CD4-positive, alpha-beta T cell treated with Interleukin-15 for 4 hours (primary cell): ENCODE measurements at regions not wholly inside any gene's neighbourhood (a gene's known extent, or its start where the extent isn't known, plus 50 kb on each side); places are given as distances from the start of the nearest gene placed in this dataset.
"Not testable (repeated sequence)": the region's sequence is repeated elsewhere in the genome, so short reads cannot be mapped to it uniquely, and the experiment has no call there.

Source experiments
- DNase-seq: peaks from one replicate; pipeline ENCODE4 v3.0.0-alpha.2; 2020; ENCODE audit warnings: low spot score

DNA sequence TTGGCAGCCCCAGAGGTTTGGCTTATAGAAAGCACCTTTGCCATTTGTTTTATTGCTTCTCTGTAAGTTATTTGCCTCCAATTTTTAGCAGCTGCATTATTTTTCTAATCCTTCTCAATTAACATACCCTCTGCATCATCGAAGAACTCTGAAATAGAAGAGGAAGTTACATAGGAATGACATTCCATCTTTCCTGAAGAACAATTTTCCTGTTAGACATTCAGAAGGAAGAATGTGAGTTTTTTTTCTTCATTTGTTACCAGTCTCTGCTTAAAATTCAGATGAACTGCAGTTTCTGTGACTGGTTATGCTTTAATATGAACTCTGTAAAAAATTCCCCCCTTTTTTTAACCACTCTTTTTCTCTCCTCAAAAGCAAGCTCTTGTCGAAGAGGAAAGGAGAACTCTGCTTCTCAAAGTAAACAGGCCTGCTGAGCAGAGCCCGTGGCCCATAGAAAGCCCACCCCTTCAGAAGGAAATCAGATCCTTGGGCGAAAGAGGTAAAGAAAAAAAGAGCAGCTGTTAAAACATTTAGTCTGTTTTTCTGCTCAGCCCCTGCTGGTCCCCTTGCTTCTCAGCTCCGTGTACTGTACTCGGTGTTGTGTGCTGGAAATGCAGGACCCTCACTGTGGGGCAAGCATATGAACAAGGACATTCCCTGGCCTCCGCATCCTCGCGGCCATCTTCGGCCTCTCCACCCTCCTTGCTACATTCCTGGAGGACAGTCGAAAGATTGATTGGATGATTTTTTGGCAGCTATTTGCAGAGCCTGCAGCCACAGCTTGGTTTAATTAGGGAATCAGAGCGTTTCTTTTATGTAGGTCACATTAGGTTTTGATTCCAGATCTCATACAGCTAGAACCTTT lies 164.4 kb upstream of the LRIG3 start:
- no peak for DNase-seq

DNA sequence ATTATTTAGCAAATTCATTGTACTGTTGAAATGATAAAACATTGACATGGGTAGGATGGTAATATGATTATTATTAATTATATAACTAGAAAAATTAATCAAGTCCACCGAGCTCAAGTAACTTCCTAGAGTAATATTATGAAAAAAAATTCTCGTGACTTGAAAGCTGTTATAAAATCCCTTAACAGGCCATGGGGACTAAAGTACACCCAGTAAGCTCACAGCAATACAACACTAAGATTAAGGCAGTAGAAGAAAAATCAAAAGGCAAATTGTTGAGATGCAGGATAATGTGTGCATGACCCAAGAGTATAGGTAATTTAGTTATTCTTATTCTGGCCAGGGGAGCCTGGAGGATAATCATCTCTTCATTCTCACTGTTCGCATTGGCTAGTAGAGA lies 162.6 kb upstream of the LRIG3 start:
- DNase-seq = no peak

GRCh38 chr12:59080101-59080500 lies 159.8 kb upstream of the LRIG3 start:
- DNase-seq = no peak

DNA sequence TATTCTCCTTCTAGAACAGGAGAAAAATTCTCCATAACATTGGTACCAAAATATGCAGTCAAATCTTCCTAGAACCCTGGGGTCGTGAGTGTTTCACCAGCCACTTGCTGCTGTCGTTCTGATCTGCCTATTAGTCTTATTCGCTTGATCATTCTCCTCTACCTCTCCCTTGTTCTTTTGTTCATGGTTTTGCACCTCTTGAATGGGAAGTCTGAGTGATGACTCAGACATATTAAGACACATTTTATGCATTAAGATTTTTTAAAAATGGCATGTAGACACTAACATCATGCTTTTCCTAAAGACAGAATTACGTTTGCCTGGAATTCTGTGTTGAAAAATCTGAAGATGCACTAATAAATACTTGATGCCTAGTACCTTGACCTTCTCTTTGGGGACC lies 159.2 kb upstream of the LRIG3 start:
- DNase-seq = no peak

- no peak for DNase-seq
Observed at GRCh38 chr12:59079002-59079401, 158.7 kb upstream of the LRIG3 start.

DNA sequence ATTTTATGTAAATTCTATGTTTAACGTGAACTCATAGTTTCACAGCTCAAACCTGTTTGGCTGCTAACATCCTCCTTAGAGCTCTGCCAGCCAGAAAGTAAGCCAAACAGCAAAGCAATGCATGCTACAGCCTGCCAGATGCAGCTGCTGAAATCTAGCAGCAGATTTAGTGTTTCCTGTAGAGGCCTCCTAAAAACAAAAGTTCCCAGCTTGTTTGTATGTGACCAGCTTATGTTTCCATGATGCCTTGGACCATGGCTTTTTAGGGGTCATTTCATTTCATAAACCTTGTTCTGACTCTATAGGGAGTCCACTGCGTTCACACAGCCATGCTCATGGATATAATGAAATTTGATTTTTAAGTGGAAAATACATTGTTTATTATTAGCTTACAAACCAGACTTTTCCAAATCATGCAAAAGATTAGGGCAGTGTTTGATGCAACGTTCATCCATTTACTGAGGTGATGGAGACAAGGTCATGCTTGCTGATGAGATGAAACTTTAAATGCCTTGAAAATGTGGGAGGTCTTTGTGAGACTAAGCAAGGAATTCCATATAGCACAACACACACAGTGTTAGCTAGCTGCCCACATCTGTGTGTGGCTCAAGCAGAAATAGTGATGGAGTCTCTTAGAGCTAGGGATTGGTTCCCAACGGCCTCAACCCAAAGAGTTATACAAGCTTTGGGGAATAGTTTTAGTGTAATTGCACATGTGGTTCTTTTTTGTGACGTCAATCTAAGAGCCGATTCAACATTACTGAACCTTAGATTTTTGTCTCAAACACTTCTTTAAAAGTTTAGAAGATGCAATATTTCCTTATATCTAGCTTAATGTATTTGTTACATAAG lies 157.5 kb upstream of the LRIG3 start:
- DNase-seq = no peak

- no peak for DNase-seq
Observed at GRCh38 chr12:59077153-59077552, 156.8 kb upstream of the LRIG3 start.

- DNase-seq = no peak
Observed at GRCh38 chr12:59076622-59077021, 156.3 kb upstream of the LRIG3 start.

GRCh38 chr12:59075968-59076490 lies 155.7 kb upstream of the LRIG3 start:
- DNase-seq = no peak

DNA sequence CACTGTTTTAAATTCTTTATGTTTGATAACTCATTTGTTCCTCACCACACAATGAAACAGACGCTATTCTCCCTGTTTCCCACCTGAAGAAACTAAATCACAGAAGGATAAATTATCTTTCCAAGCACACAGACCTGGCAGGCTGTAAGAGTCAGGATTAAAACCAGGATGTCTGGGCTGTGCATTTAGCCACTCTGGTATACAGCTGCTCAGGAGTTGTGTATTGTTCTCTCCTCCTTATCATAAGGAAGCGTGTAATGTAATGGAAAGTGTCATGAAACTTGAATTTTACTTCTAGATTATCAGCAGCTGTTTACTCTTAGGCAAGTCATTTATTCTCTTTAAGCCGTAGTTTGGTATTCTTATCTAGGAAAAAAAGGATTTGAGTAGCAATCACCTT lies 154.8 kb upstream of the LRIG3 start:
- DNase-seq = no peak

- no peak for DNase-seq
Observed at GRCh38 chr12:59070322-59070933, 150.1 kb upstream of the LRIG3 start.

DNA sequence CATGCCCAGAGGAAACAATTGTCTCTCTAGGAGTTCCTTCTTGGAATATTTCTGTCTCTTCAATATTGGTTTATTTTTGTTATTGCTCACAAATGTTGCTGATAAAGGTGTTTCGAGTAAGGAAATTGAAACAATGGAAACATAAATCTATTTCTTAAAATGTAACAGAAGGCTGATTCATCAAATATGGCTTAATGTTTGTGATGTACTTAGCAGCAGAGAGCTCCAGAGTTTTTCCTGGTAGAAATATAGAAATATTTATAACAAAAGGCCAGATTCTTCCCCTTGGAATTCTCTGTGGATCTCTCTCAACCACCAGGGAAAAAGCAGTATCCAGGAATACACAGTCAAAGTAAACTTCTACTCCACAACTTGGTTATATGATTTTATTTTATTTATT lies 149.2 kb upstream of the LRIG3 start:
- DNase-seq = no peak

- DNase-seq = no peak
Observed at GRCh38 chr12:59068436-59068835, 148.1 kb upstream of the LRIG3 start.

DNA sequence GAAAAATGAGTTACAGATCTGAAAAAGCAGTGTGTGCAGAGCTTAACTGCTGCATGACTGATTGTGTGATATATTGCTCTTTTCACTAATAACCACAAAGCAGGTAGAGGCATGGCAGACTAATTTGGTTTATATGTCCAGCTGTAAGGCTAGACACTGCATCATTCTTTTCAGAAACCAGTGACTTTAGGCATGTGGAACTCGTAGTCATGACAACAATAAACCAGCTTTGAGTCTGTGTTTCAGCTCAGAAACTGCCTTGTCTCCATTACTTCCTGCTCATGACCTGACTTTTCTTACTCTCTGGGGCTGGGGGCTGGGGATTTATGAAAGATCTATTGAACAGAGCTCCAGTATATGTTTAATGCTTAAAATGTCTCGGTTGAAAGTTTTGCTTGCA lies 146.8 kb upstream of the LRIG3 start:
- DNase-seq = no peak

- DNase-seq = no peak
Observed at GRCh38 chr12:59066445-59066844, 146.1 kb upstream of the LRIG3 start.

GRCh38 chr12:59059088-59059935 lies 139.0 kb upstream of the LRIG3 start:
- DNase-seq = no peak

DNA sequence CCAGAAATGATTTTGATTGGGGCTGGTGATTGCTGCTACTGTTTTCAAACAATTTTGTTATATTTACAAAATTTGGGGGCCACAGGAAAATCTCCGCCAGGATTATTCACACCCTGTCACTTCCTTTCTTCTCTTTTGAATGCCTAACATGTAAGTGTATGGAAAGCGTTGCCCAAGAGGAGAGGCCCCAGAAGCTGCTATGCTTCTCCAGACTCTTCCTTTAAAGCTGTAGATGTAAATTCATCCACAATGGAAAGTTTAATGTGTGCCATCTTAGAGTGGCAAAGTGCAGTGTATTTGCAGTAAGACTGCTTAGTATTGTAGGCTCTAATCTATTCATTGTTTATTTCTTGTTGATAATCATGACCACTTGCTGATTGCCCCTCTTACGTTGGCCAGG lies 136.7 kb upstream of the LRIG3 start:
- DNase-seq = no peak

DNA sequence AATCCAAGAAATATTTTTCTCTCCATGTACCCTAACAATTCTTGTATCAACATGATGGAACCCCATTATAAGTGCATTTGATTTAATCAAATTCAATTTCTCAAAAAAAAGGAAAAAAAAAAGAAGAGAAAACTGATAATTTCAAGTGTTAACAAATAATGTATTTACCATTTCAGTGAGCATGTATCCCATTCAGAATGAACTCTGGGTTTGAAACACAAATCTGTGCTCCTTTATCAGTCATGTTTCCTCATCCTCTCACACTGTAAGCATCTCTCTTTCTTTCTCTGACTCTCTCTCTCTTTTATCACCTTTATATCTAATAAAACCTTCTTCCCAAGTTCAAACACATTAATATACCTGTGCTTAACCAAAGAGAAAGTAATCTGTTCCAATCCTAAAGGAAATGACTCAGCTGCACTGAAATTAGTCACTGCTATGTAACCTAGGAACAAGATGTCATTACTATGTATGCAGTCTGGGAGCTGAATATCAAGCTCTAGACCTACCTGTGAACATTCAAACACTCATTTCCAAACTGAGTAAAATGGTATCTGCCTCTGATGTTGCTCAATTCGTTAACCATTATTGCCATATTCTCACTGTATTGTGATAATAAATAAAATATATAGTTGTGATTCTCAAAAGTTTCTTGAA lies 135.0 kb upstream of the LRIG3 start:
- DNase-seq = no peak

- not testable (repeated sequence) for DNase-seq
Observed at GRCh38 chr12:59053266-59053899, 133.1 kb upstream of the LRIG3 start.

- no peak for DNase-seq
Observed at GRCh38 chr12:59046763-59047534, 126.6 kb upstream of the LRIG3 start.
